Activated CD8-positive, alpha-beta T cell treated with anti-CD3 and anti-CD28 coated beads for 36 hours (primary cell): ENCODE measurements at regions not wholly inside any gene's neighbourhood (a gene's known extent, or its start where the extent isn't known, plus 50 kb on each side); places are given as distances from the start of the nearest gene placed in this dataset.

Experiments
- ATAC-seq: fragments of 200-7000 bp; cut with Tn5 transposase; one replicate; pipeline ENCODE4 v1.10.0; 2021; ENCODE audit warnings: mild to moderate bottlenecking, moderate library complexity
- CTCF ChIA-PET: fragments of 350-600 bp; sonication (Branson Sonifier 250); formaldehyde crosslinking; loops from one replicate; lab custom pipeline; 2021; ENCODE audit warnings: antibody characterized with exemption; lab: Charles Lee
- POLR2A ChIA-PET: fragments of 350-600 bp; sonication (Branson Sonifier 250); formaldehyde crosslinking; loops from one replicate; lab custom pipeline; 2021; ENCODE audit warnings: antibody characterized with exemption; lab: Charles Lee
- DNase-seq: peaks from one replicate; pipeline ENCODE4 v3.0.0-alpha.2; 2020
- H3K27ac Mint-ChIP-seq: one replicate; pipeline ENCODE4 v1.8.0; 2021; ENCODE audit warnings: mild to moderate bottlenecking, mixed read lengths
- H3K27me3 Mint-ChIP-seq: one replicate; pipeline ENCODE4 v1.8.0; 2021; ENCODE audit warnings: mixed read lengths
- H3K36me3 Mint-ChIP-seq: one replicate; pipeline ENCODE4 v1.8.0; 2021; ENCODE audit warnings: low read depth, mixed read lengths
- H3K4me1 Mint-ChIP-seq: one replicate; pipeline ENCODE4 v1.8.0; 2021; ENCODE audit warnings: low read depth, mixed read lengths
- H3K4me3 Mint-ChIP-seq: one replicate; pipeline ENCODE4 v1.8.0; 2021; ENCODE audit warnings: mild to moderate bottlenecking, moderate library complexity, mixed read lengths
- H3K9me3 Mint-ChIP-seq: one replicate; pipeline ENCODE4 v1.8.0; 2021; ENCODE audit warnings: mixed read lengths
- CTCF ChIP-seq: fragments of 200-600 bp; IDR thresholded peaks from one replicate; pipeline ENCODE4 v1.8.0; 2022; ENCODE audit warnings: antibody characterized with exemption, mild to moderate bottlenecking
- intact Hi-C: fragments of 100-400 bp; cut with micrococcal nuclease; formaldehyde crosslinking; loops from one replicate; pipeline ENCODE4 v1.10.0; 2022

- Mint-ChIP-seq H3K9me3 (no peaks in the 10 kb centered on the region), H3K4me1 (no peaks in the 10 kb centered on the region), H3K27me3 (no peaks in the 10 kb centered on the region), H3K36me3 (no peaks in the 10 kb centered on the region), H3K4me3 (no peak overlapping the region), H3K27ac (no peak overlapping the region)
- CTCF ChIA-PET: interaction anchor here (0.8 kb wide), 1 partner anchor 8 kb away, joined by 3 read pairs; no protein-coding TSS in a partner anchor
- intact Hi-C loops: no loop called here
- DNase-seq: no peak
- POLR2A ChIA-PET: no interaction called here
- TF ChIP-seq CTCF: no peak
- no peak for ATAC-seq
Measured at GRCh38 chr4:173821036-173821435, 291.0 kb upstream of the HAND2 start.

GRCh38 chr4:173807347-173807746 is 277.3 kb upstream of the HAND2 start:
- DNase-seq (no peak), ATAC-seq (no peak)
- ChIA-PET CTCF (no interaction called here), POLR2A (no interaction called here)
- TF ChIP-seq CTCF: no peak
- Mint-ChIP-seq H3K4me1 (no peaks in the 10 kb centered on the region), H3K27me3 (peaks cover 2% of the 10 kb centered on the region), H3K9me3 (no peaks in the 10 kb centered on the region), H3K27ac (no peak overlapping the region), H3K36me3 (no peaks in the 10 kb centered on the region), H3K4me3 (no peak overlapping the region)
- intact Hi-C loops: no loop called here

GRCh38 chr4:173805884-173806283 is 275.9 kb upstream of the HAND2 start:
- no peak for TF ChIP-seq CTCF
- H3K27ac Mint-ChIP-seq: no peak overlapping the region
- CTCF ChIA-PET: no interaction called here
- DNase-seq (no peak), ATAC-seq (no peak)
- POLR2A ChIA-PET: no interaction called here
- no peaks in the 10 kb centered on the region for H3K36me3 Mint-ChIP-seq
- H3K4me3 Mint-ChIP-seq: no peak overlapping the region
- H3K9me3 Mint-ChIP-seq: no peaks in the 10 kb centered on the region
- peaks cover 2% of the 10 kb centered on the region for H3K27me3 Mint-ChIP-seq
- intact Hi-C loops: no loop called here
- H3K4me1 Mint-ChIP-seq: no peaks in the 10 kb centered on the region

- Mint-ChIP-seq H3K4me1 (no peaks in the 10 kb centered on the region), H3K27me3 (no peaks in the 10 kb centered on the region), H3K27ac (no peak overlapping the region), H3K4me3 (no peak overlapping the region), H3K9me3 (no peaks in the 10 kb centered on the region), H3K36me3 (no peaks in the 10 kb centered on the region)
- DNase-seq (no peak), ATAC-seq (no peak)
- CTCF ChIA-PET: no interaction called here
- TF ChIP-seq CTCF: no peak
- POLR2A ChIA-PET: no interaction called here
- intact Hi-C loops: no loop called here
Measured at GRCh38 chr4:173802662-173803022, 272.6 kb upstream of the HAND2 start.

- H3K36me3 Mint-ChIP-seq: no peaks in the 10 kb centered on the region
- DNase-seq (no peak), ATAC-seq (no peak)
- no peaks in the 10 kb centered on the region for H3K4me1 Mint-ChIP-seq
- no peak for TF ChIP-seq CTCF
- intact Hi-C loops: no loop called here
- CTCF ChIA-PET: no interaction called here
- no peaks in the 10 kb centered on the region for H3K9me3 Mint-ChIP-seq
- POLR2A ChIA-PET: no interaction called here
- no peak overlapping the region for H3K4me3 Mint-ChIP-seq
- H3K27ac Mint-ChIP-seq: no peak overlapping the region
- no peaks in the 10 kb centered on the region for H3K27me3 Mint-ChIP-seq
Measured at GRCh38 chr4:173801876-173802661, 272.0 kb upstream of the HAND2 start.
